Tibial nerve (tissue), 4 donors: ENCODE measurements at regions not wholly inside any gene's neighbourhood (a gene's known extent, or its start where the extent isn't known, plus 50 kb on each side); places are given as distances from the start of the nearest gene placed in this dataset.
A peak's percentile ranks its signal among the peaks of the same experiment; 100 is the strongest.

Experiments used
- DNase-seq, 2 donors: peaks; one replicate each; pipeline ENCODE4 v3.0.0-alpha.2; 2019; ENCODE audit warnings: low spot score in 2 of 2
- H3K27ac ChIP-seq, 4 donors: fragments of 200-600 bp; sonication (generic) in 3 of 4; one replicate each; pipeline ENCODE4 v1.5.1; 2017 to 2019; ENCODE audit warnings: mild to moderate bottlenecking in 1 of 4
- H3K27me3 ChIP-seq, 2 donors: fragments of 200-600 bp; sonication (generic) in 1 of 2; one replicate each; pipeline versions ENCODE4 v1.5.1 to v1.6.0; 2017 to 2019
- H3K36me3 ChIP-seq, 3 donors: fragments of 200-600 bp; sonication (generic); one replicate each; pipeline ENCODE4 v1.5.1; 2018 to 2019
- H3K4me1 ChIP-seq, 4 donors: fragments of 200-600 bp; sonication (generic) in 3 of 4; one replicate each; pipeline ENCODE4 v1.5.1; 2017 to 2019
- H3K4me3 ChIP-seq, 4 donors: fragments of 200-600 bp; sonication (generic) in 3 of 4; one replicate each; pipeline ENCODE4 v1.5.1; 2017 to 2019; ENCODE audit warnings: mild to moderate bottlenecking in 1 of 4, moderate library complexity in 1 of 4
- H3K9me3 ChIP-seq, 4 donors: fragments of 200-600 bp; sonication (generic) in 3 of 4; one replicate each; pipeline ENCODE4 v1.5.1; 2017 to 2019
- CTCF ChIP-seq, 5 experiments: fragments of 200-600 bp in 3 of 5; fragments of 450-650 bp in 2 of 5; sonication (generic) in 3 of 5; IDR thresholded peaks; one replicate each; pipeline ENCODE4 v1.5.1; 2016 to 2019; ENCODE audit warnings: antibody characterized with exemption in 5 of 5, mild to moderate bottlenecking in 3 of 5, moderate library complexity in 2 of 5
- EP300 ChIP-seq, 2 donors: sonication (generic); formaldehyde crosslinking; IDR thresholded peaks; one replicate each; pipeline ENCODE4 v1.6.1; 2017; ENCODE audit warnings: antibody characterized with exemption in 2 of 2, mild to moderate bottlenecking in 1 of 2
- POLR2A ChIP-seq, 2 donors: fragments of 450-650 bp; IDR thresholded peaks; one replicate each; pipeline ENCODE4 v1.6.1; 2017; ENCODE audit warnings: antibody characterized with exemption in 2 of 2, mild to moderate bottlenecking in 2 of 2, moderate library complexity in 2 of 2
- WGBS, 2 donors: methylation state at CpG; one replicate each; pipeline ENCODE4 v1.1.5; 2018; 5-methylcytosine and 5-hydroxymethylcytosine counted together

- DNase-seq, result no peak
- Histone ChIP-seq H3K27me3 (no peaks in the 10 kb centered on the region), H3K27ac (peak overlapping the region; percentile 66 to 89 (median 82)), H3K4me3 (no peak overlapping the region), H3K36me3 (no peaks in the 10 kb centered on the region), H3K9me3 (no peaks in the 10 kb centered on the region), H3K4me1 (peaks cover 0 to 43% (median 22%) of the 10 kb centered on the region in 4 donors)
- 55 to 61% methylated on average over 4 of the region's 4 CpGs for WGBS, 2 donors
- no peak for TF ChIP-seq CTCF (IDR thresholded peaks at IDR 0.05)
- TF ChIP-seq POLR2A (IDR thresholded peaks at IDR 0.05), result no peak
- TF ChIP-seq EP300 (IDR thresholded peaks at IDR 0.05), result peak; percentile 12 to 58
Measured at GRCh38 chr2:55102056-55102812, 52.0 kb upstream of the RTN4 start.

GRCh38 chr2:55101466-55101865, 51.2 kb upstream of the RTN4 start:
- no peaks in the 10 kb centered on the region for H3K36me3 ChIP-seq
- no peak overlapping the region for H3K4me3 ChIP-seq
- H3K27me3 ChIP-seq, result no peaks in the 10 kb centered on the region
- TF ChIP-seq EP300 (IDR thresholded peaks at IDR 0.05) (no peak), POLR2A (IDR thresholded peaks at IDR 0.05) (no peak), CTCF (IDR thresholded peaks at IDR 0.05) (no peak)
- DNase-seq, result no peak
- H3K4me1 ChIP-seq, result peaks cover 0 to 50% (median 25%) of the 10 kb centered on the region in 4 donors
- H3K27ac ChIP-seq, result peak overlapping the region; percentile 8 to 89 (median 82)
- no peaks in the 10 kb centered on the region for H3K9me3 ChIP-seq

- DNase-seq, result no peak
- no peaks in the 10 kb centered on the region for H3K27me3 ChIP-seq
- TF ChIP-seq EP300 (IDR thresholded peaks at IDR 0.05), result peak in 1 of 2 donors; percentile 72
- no peak for TF ChIP-seq CTCF (IDR thresholded peaks at IDR 0.05)
- peaks cover 0 to 52% (median 25%) of the 10 kb centered on the region in 4 donors for H3K4me1 ChIP-seq
- no peaks in the 10 kb centered on the region for H3K36me3 ChIP-seq
- no peak overlapping the region for H3K4me3 ChIP-seq
- H3K27ac ChIP-seq, result peak overlapping the region; percentile 25 to 88 (median 58)
- H3K9me3 ChIP-seq, result no peaks in the 10 kb centered on the region
- WGBS, 2 donors, result 48 to 51% methylated on average over 5 of the region's 5 CpGs
Measured at GRCh38 chr2:55099878-55100820, 49.9 kb upstream of the RTN4 start.
